ENCODE measurements at regions not wholly inside any gene's neighbourhood (a gene's known extent, or its start where the extent isn't known, plus 50 kb on each side); places are given as distances from the start of the nearest gene placed in this dataset.

- H3K4me3 ChIP-seq (ENCODE audit: low read depth, low read length) = no peak overlapping the region
- TF ChIP-seq CTCF (IDR thresholded peaks at IDR 0.05; ENCODE audit: insufficient read depth, low read length, severe bottlenecking) = no peak
- DNase-seq (ENCODE audit: low read depth) (no peak), FAIRE-seq (no peak)
- no peaks in the 10 kb centered on the region for H3K36me3 ChIP-seq (ENCODE audit: control insufficient read depth, insufficient read depth, low read length)
- H3K27me3 ChIP-seq (ENCODE audit: control insufficient read depth, insufficient read depth, low read length) = no peaks in the 10 kb centered on the region
Observed at GRCh38 chr11:127552446-127552845, 551.9 kb upstream of the KIRREL3 start.

GRCh38 chr11:127531167-127531566, 530.6 kb upstream of the KIRREL3 start:
- Histone ChIP-seq H3K4me3 (ENCODE audit: low read depth, low read length) (no peak overlapping the region), H3K36me3 (ENCODE audit: control insufficient read depth, insufficient read depth, low read length) (no peaks in the 10 kb centered on the region), H3K27me3 (ENCODE audit: control insufficient read depth, insufficient read depth, low read length) (no peaks in the 10 kb centered on the region)
- no peak for TF ChIP-seq CTCF (IDR thresholded peaks at IDR 0.05; ENCODE audit: insufficient read depth, low read length, severe bottlenecking)
- no peak for FAIRE-seq
- DNase-seq (ENCODE audit: low read depth) = no peak

GRCh38 chr11:127528297-127528696, 527.7 kb upstream of the KIRREL3 start:
- DNase-seq (ENCODE audit: low read depth) = no peak
- no peak for FAIRE-seq
- Histone ChIP-seq H3K36me3 (ENCODE audit: control insufficient read depth, insufficient read depth, low read length) (no peaks in the 10 kb centered on the region), H3K4me3 (ENCODE audit: low read depth, low read length) (no peak overlapping the region), H3K27me3 (ENCODE audit: control insufficient read depth, insufficient read depth, low read length) (no peaks in the 10 kb centered on the region)
- no peak for TF ChIP-seq CTCF (IDR thresholded peaks at IDR 0.05; ENCODE audit: insufficient read depth, low read length, severe bottlenecking)

- no peak for TF ChIP-seq CTCF (IDR thresholded peaks at IDR 0.05; ENCODE audit: insufficient read depth, low read length, severe bottlenecking)
- no peaks in the 10 kb centered on the region for H3K27me3 ChIP-seq (ENCODE audit: control insufficient read depth, insufficient read depth, low read length)
- no peaks in the 10 kb centered on the region for H3K36me3 ChIP-seq (ENCODE audit: control insufficient read depth, insufficient read depth, low read length)
- FAIRE-seq = no peak
- H3K4me3 ChIP-seq (ENCODE audit: low read depth, low read length) = no peak overlapping the region
- no peak for DNase-seq (ENCODE audit: low read depth)
Observed at GRCh38 chr11:127524618-127525017, 524.0 kb upstream of the KIRREL3 start.

- H3K27me3 ChIP-seq (ENCODE audit: control insufficient read depth, insufficient read depth, low read length) = no peaks in the 10 kb centered on the region
- DNase-seq (ENCODE audit: low read depth) (no peak), FAIRE-seq (no peak)
- H3K36me3 ChIP-seq (ENCODE audit: control insufficient read depth, insufficient read depth, low read length) = no peaks in the 10 kb centered on the region
- H3K4me3 ChIP-seq (ENCODE audit: low read depth, low read length) = no peak overlapping the region
- no peak for TF ChIP-seq CTCF (IDR thresholded peaks at IDR 0.05; ENCODE audit: insufficient read depth, low read length, severe bottlenecking)
Observed at GRCh38 chr11:127521413-127521812, 520.8 kb upstream of the KIRREL3 start.

GRCh38 chr11:127507851-127508250, 507.3 kb upstream of the KIRREL3 start:
- Histone ChIP-seq H3K4me3 (ENCODE audit: low read depth, low read length) (no peak overlapping the region), H3K36me3 (ENCODE audit: control insufficient read depth, insufficient read depth, low read length) (no peaks in the 10 kb centered on the region), H3K27me3 (ENCODE audit: control insufficient read depth, insufficient read depth, low read length) (no peaks in the 10 kb centered on the region)
- FAIRE-seq = no peak
- TF ChIP-seq CTCF (IDR thresholded peaks at IDR 0.05; ENCODE audit: insufficient read depth, low read length, severe bottlenecking) = no peak
- no peak for DNase-seq (ENCODE audit: low read depth)

Data from bronchial epithelial cell (primary cell).